ENCODE measurements at regions not wholly inside any gene's neighbourhood (a gene's known extent, or its start where the extent isn't known, plus 50 kb on each side); places are given as distances from the start of the nearest gene placed in this dataset.

DNA sequence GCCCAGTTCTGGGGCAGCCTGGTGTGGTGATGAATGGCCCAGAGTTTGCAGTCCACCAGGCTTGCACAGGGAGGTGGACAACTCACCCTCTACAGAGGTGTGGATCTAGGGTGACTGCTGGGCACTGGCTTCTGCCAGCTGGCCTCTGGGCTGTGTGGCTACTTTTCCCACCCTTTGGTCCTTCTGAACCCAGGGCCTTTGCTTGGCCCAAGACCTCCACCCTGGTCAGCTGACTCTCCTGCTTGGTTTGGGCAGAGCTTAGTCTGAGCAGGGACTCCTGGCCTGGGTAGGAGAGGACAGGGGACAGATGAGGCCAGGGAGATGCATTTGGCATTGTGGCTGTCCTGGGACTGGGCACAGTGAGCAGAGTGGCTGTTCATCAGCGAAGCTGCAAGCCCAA is 83.0 kb upstream of the SHANK2 start:
- FAIRE-seq = no peak
- no peak for DNase-seq (ENCODE audit: insufficient read length, low spot score)
- TF ChIP-seq POLR2A (IDR thresholded peaks at IDR 0.05; ENCODE audit: low read depth, low read length) (no peak), TAF1 (IDR thresholded peaks at IDR 0.05; ENCODE audit: low read depth, low read length) (no peak), POLR2AphosphoS5 (IDR thresholded peaks at IDR 0.05; ENCODE audit: low read depth, low read length) (no peak)

DNA sequence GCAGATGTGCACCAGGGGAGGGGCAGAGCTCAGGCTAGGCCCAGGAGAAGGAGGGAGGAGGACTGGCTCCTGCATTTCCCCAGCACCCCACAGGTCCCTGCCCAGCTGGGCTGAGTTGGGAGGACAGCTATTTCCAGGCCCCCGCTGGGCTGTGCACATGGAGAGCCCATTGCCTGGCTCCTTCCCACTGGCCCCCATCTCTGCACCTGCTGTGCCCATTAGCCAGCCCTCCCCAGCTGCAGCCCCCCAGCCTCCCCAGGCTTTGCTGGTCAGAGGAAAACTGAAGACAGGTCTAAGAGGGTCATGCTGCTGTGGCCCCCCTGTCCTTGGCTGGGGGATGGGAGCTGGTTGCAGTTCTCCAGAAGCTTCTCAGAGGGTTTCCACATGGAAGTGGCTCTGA is 81.8 kb upstream of the SHANK2 start:
- no peak for TF ChIP-seq POU2F2 (IDR thresholded peaks at IDR 0.05; ENCODE audit: low read depth, low read length)
- no peak for TF ChIP-seq POLR2AphosphoS5 (IDR thresholded peaks at IDR 0.05; ENCODE audit: low read depth, low read length)
- no peak for TF ChIP-seq SPI1 (IDR thresholded peaks at IDR 0.05; ENCODE audit: low read depth, low read length)
- no peak for TF ChIP-seq POLR2A (IDR thresholded peaks at IDR 0.05; ENCODE audit: low read depth, low read length)
- no peak for TF ChIP-seq PAX5 (IDR thresholded peaks at IDR 0.05; ENCODE audit: insufficient read depth, low read length, severe bottlenecking)
- FAIRE-seq (no peak), DNase-seq (ENCODE audit: insufficient read length, low spot score) (no peak)

DNA sequence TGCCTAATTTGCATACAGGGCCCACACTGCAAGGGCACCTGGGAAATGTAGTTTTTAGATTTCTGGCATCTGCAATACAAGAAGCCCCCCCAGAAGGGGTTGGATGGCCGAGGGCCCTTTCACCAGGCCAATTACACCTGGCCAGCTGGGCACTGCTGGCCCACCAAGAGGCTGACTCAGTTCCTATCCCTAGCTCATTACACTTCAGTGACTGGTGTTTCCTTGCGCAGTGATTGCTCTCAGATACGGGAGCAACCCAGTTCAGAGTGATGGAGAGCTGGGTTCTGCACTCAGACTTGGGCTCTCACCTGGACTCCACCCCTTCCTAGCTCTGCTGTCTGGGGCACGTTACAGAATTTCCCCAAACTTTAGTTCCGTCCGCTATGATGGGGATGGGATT is 81.1 kb upstream of the SHANK2 start:
- FAIRE-seq (no peak), DNase-seq (ENCODE audit: insufficient read length, low spot score) (no peak)
- no peak for TF ChIP-seq POLR2AphosphoS5 (IDR thresholded peaks at IDR 0.05; ENCODE audit: low read depth, low read length)
- TF ChIP-seq SPI1 (IDR thresholded peaks at IDR 0.05; ENCODE audit: low read depth, low read length) = no peak
- TF ChIP-seq PAX5 (IDR thresholded peaks at IDR 0.05; ENCODE audit: insufficient read depth, low read length, severe bottlenecking) = no peak
- no peak for TF ChIP-seq TAF1 (IDR thresholded peaks at IDR 0.05; ENCODE audit: low read depth, low read length)
- no peak for TF ChIP-seq POLR2A (IDR thresholded peaks at IDR 0.05; ENCODE audit: low read depth, low read length)
- TF ChIP-seq POU2F2 (IDR thresholded peaks at IDR 0.05; ENCODE audit: low read depth, low read length) = no peak

DNA sequence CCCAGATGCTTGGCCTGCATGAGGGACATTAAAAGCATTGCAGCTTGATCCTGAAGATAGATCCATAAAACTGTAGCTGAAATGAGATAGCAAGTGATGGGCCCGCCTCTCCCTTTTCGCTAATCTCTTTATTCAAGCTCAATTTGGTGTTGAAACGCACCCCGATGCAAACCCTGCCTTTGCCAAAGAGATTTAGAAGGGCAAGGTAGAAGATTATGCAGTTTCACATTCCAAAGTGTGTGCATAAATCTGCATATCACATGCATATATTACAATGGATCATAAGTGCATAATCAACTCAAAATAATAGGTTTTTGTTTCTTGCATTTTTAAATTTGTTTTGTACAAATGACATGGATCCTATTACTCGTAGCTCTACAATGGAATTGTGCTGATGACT is 80.1 kb upstream of the SHANK2 start:
- no peak for FAIRE-seq
- no peak for DNase-seq (ENCODE audit: insufficient read length, low spot score)
- no peak for TF ChIP-seq POU2F2 (IDR thresholded peaks at IDR 0.05; ENCODE audit: low read depth, low read length)
- TF ChIP-seq PAX5 (IDR thresholded peaks at IDR 0.05; ENCODE audit: insufficient read depth, low read length, severe bottlenecking) = no peak
- no peak for TF ChIP-seq POLR2AphosphoS5 (IDR thresholded peaks at IDR 0.05; ENCODE audit: low read depth, low read length)
- no peak for TF ChIP-seq TAF1 (IDR thresholded peaks at IDR 0.05; ENCODE audit: low read depth, low read length)
- TF ChIP-seq SPI1 (IDR thresholded peaks at IDR 0.05; ENCODE audit: low read depth, low read length) = no peak
- no peak for TF ChIP-seq POLR2A (IDR thresholded peaks at IDR 0.05; ENCODE audit: low read depth, low read length)

DNA sequence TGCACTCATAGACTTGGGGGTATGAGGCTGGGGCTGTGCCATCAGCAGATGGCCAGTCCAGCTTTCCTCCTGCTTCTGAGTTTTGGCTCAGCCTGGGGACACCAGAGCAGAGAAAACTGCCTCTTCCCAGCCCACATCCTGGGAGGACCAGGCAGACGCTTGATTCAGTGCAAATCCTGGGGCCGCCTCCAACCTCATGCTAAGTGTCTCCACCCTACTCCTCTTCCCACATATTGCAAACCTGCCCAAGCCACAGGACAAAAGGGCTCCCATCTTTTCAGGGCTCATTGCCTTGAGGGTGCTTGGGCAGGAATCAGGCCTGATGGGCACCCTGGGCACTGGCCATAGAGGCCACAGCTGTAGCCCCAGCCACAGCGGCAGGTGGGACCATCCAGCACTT is 79.7 kb upstream of the SHANK2 start:
- no peak for DNase-seq (ENCODE audit: insufficient read length, low spot score)
- no peak for FAIRE-seq
- TF ChIP-seq SPI1 (IDR thresholded peaks at IDR 0.05; ENCODE audit: low read depth, low read length) (no peak), POLR2AphosphoS5 (IDR thresholded peaks at IDR 0.05; ENCODE audit: low read depth, low read length) (no peak), POLR2A (IDR thresholded peaks at IDR 0.05; ENCODE audit: low read depth, low read length) (no peak), POU2F2 (IDR thresholded peaks at IDR 0.05; ENCODE audit: low read depth, low read length) (no peak), PAX5 (IDR thresholded peaks at IDR 0.05; ENCODE audit: insufficient read depth, low read length, severe bottlenecking) (no peak), TAF1 (IDR thresholded peaks at IDR 0.05; ENCODE audit: low read depth, low read length) (no peak)

DNA sequence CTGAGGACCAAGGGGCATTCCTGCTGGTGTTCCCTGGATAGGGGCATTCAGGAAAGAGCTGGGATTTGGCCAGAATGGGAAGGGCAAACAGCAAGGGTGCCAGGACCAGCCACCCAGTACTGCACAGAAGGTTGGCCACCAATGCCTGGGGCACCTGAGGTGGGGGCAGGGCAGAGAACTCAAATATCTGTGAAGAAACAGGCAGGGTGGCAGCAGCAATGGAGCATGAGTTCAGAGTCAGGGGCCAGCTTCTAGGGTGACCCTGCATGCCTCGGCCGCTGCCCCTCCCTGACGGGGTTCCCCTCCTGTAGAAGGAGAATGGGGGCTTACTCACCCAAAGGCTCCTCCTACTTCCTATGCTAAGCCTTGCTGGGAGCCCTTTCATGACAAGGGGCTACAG is 79.3 kb upstream of the SHANK2 start:
- FAIRE-seq (no peak), DNase-seq (ENCODE audit: insufficient read length, low spot score) (no peak)
- no peak for TF ChIP-seq POLR2A (IDR thresholded peaks at IDR 0.05; ENCODE audit: low read depth, low read length)
- no peak for TF ChIP-seq TAF1 (IDR thresholded peaks at IDR 0.05; ENCODE audit: low read depth, low read length)
- TF ChIP-seq SPI1 (IDR thresholded peaks at IDR 0.05; ENCODE audit: low read depth, low read length) = no peak
- TF ChIP-seq PAX5 (IDR thresholded peaks at IDR 0.05; ENCODE audit: insufficient read depth, low read length, severe bottlenecking) = no peak
- no peak for TF ChIP-seq POLR2AphosphoS5 (IDR thresholded peaks at IDR 0.05; ENCODE audit: low read depth, low read length)
- no peak for TF ChIP-seq POU2F2 (IDR thresholded peaks at IDR 0.05; ENCODE audit: low read depth, low read length)

DNA sequence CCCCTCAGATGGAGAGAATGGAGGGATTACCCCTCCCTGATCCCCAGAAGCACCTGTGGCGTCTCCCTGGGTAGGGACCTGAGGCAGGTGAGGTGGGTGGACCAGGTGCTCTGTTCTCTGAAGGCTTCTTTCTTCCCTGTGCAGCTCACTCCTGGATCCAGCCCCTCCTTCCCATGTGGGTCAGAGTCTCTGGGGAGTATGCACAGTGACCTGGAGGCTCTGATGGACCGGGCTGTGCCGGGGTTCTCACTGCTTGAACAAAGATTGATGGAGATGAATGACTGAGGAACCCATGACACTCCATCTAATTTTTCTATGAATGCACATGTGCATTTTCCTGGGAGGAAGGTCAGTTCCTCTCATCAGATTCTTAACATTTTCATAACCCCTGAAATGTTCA is 78.6 kb upstream of the SHANK2 start:
- no peak for TF ChIP-seq SPI1 (IDR thresholded peaks at IDR 0.05; ENCODE audit: low read depth, low read length)
- TF ChIP-seq POLR2AphosphoS5 (IDR thresholded peaks at IDR 0.05; ENCODE audit: low read depth, low read length) = no peak
- TF ChIP-seq POLR2A (IDR thresholded peaks at IDR 0.05; ENCODE audit: low read depth, low read length) = no peak
- TF ChIP-seq TAF1 (IDR thresholded peaks at IDR 0.05; ENCODE audit: low read depth, low read length) = no peak
- TF ChIP-seq PAX5 (IDR thresholded peaks at IDR 0.05; ENCODE audit: insufficient read depth, low read length, severe bottlenecking) = no peak
- TF ChIP-seq POU2F2 (IDR thresholded peaks at IDR 0.05; ENCODE audit: low read depth, low read length) = no peak
- no peak for FAIRE-seq
- no peak for DNase-seq (ENCODE audit: insufficient read length, low spot score)

DNA sequence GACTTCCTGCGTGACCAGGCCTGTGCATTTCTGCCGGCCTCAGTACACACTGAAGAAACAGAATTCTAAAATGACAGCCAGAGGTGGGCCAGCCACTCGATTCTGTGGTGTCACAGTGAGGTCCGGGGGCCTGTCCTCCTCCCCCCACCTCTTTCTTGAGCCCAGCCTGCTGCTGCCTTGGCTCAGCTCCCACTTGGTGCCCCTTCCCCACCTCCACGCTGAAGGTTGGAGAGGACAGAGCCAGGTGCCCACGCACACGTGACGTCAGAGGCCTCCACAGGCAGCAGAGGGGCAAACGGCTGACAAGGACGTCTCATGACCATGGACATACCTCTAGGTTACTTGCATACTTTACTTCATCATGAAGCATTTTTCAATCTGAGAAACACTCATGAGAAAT is 78.0 kb upstream of the SHANK2 start:
- FAIRE-seq (no peak), DNase-seq (ENCODE audit: insufficient read length, low spot score) (no peak)
- TF ChIP-seq POLR2AphosphoS5 (IDR thresholded peaks at IDR 0.05; ENCODE audit: low read depth, low read length) (no peak), PAX5 (IDR thresholded peaks at IDR 0.05; ENCODE audit: insufficient read depth, low read length, severe bottlenecking) (no peak), POU2F2 (IDR thresholded peaks at IDR 0.05; ENCODE audit: low read depth, low read length) (no peak), TAF1 (IDR thresholded peaks at IDR 0.05; ENCODE audit: low read depth, low read length) (no peak), POLR2A (IDR thresholded peaks at IDR 0.05; ENCODE audit: low read depth, low read length) (no peak), SPI1 (IDR thresholded peaks at IDR 0.05; ENCODE audit: low read depth, low read length) (no peak)

DNA sequence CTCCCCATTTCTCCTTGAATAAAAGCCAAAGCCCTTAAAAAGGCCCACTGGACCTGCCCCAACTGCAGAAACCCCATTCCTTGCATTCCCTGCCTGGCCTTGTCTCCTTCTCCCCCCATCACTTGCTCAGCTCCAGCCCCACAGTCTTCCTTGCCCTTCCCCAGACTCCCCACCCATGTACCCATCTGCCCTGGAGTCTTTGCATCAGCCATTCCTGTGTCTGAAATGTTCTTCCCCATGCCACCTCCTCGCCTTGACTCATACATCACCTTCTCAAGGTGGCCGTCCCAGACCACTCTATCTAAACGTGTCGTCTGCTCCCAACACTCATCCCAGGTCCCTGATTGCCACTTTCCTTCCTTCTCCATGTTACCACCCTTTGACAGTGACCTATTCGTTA is 77.4 kb upstream of the SHANK2 start:
- TF ChIP-seq TAF1 (IDR thresholded peaks at IDR 0.05; ENCODE audit: low read depth, low read length) = no peak
- TF ChIP-seq PAX5 (IDR thresholded peaks at IDR 0.05; ENCODE audit: insufficient read depth, low read length, severe bottlenecking) = no peak
- no peak for TF ChIP-seq POLR2AphosphoS5 (IDR thresholded peaks at IDR 0.05; ENCODE audit: low read depth, low read length)
- TF ChIP-seq SPI1 (IDR thresholded peaks at IDR 0.05; ENCODE audit: low read depth, low read length) = no peak
- TF ChIP-seq POLR2A (IDR thresholded peaks at IDR 0.05; ENCODE audit: low read depth, low read length) = no peak
- TF ChIP-seq POU2F2 (IDR thresholded peaks at IDR 0.05; ENCODE audit: low read depth, low read length) = no peak
- FAIRE-seq (no peak), DNase-seq (ENCODE audit: insufficient read length, low spot score) (no peak)

DNA sequence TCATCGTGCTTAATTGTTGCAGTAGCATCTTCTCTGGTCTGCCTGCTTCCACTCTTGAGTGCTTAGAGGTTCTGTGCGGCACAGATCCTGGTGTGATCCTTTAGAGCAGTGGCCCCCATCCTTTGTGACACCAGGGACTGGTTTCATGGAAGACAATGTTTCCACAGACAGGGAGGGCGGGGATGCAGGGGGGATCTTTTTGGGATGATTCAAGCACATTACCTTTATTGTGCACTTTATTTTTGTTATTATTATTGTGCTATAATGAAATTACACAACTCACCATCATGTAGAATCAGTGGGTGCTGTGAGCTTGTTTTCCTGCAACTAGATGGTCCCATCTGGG is 76.8 kb upstream of the SHANK2 start:
- TF ChIP-seq PAX5 (IDR thresholded peaks at IDR 0.05; ENCODE audit: insufficient read depth, low read length, severe bottlenecking) (no peak), TAF1 (IDR thresholded peaks at IDR 0.05; ENCODE audit: low read depth, low read length) (no peak), POLR2AphosphoS5 (IDR thresholded peaks at IDR 0.05; ENCODE audit: low read depth, low read length) (no peak), POU2F2 (IDR thresholded peaks at IDR 0.05; ENCODE audit: low read depth, low read length) (no peak), SPI1 (IDR thresholded peaks at IDR 0.05; ENCODE audit: low read depth, low read length) (no peak)
- DNase-seq (ENCODE audit: insufficient read length, low spot score) (no peak), FAIRE-seq (no peak)

All from GM12891 (cell line).